ENCODE measurements at regions not wholly inside any gene's neighbourhood (a gene's known extent, or its start where the extent isn't known, plus 50 kb on each side); places are given as distances from the start of the nearest gene placed in this dataset.

GRCh38 chr10:24783504-24783903 lies 59.8 kb upstream of the ARHGAP21 start:
- no peak for DNase-seq (ENCODE audit: extremely low read depth, low read depth)
- TF ChIP-seq, protein P1, sequence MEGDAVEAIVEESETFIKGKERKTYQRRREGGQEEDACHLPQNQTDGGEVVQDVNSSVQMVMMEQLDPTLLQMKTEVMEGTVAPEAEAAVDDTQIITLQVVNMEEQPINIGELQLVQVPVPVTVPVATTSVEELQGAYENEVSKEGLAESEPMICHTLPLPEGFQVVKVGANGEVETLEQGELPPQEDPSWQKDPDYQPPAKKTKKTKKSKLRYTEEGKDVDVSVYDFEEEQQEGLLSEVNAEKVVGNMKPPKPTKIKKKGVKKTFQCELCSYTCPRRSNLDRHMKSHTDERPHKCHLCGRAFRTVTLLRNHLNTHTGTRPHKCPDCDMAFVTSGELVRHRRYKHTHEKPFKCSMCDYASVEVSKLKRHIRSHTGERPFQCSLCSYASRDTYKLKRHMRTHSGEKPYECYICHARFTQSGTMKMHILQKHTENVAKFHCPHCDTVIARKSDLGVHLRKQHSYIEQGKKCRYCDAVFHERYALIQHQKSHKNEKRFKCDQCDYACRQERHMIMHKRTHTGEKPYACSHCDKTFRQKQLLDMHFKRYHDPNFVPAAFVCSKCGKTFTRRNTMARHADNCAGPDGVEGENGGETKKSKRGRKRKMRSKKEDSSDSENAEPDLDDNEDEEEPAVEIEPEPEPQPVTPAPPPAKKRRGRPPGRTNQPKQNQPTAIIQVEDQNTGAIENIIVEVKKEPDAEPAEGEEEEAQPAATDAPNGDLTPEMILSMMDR (IDR thresholded peaks at IDR 0.05; ENCODE audit: low read depth, low read length), result no peak

DNA sequence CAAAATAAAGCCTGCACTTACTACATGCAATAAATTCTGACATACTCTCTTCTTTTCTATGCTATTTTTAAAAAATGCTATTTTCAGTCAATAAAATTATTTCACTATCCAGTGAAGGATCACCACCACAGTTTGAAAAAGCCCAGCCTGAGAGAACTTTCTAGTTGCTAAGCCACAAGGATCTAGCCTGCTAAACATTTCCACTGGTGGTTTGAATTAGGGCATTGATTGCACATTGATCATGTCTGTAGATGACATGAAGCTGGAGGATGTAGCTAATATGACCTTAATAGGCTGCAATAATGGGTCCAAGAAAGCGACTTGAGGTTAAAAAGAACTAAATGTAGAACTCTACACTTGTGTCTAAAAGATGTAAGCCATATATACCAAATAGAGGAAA lies 56.0 kb upstream of the ARHGAP21 start:
- DNase-seq (ENCODE audit: extremely low read depth, low read depth), result no peak
- TF ChIP-seq, protein P1 (IDR thresholded peaks at IDR 0.05; ENCODE audit: low read depth, low read length), result no peak

- TF ChIP-seq, protein P1 (IDR thresholded peaks at IDR 0.05; ENCODE audit: low read depth, low read length), result no peak
Observed at GRCh38 chr10:24778298-24778697, 54.6 kb upstream of the ARHGAP21 start.

GRCh38 chr10:24777196-24777595 lies 53.5 kb upstream of the ARHGAP21 start:
- TF ChIP-seq, protein P1 (IDR thresholded peaks at IDR 0.05; ENCODE audit: low read depth, low read length), result no peak
- DNase-seq (ENCODE audit: extremely low read depth, low read depth), result peak; percentile 15

More at GRCh38 chr10:24778298-24778697, 54.6 kb upstream of the ARHGAP21 start:
- DNase-seq (ENCODE audit: extremely low read depth, low read depth), result no peak

DNA sequence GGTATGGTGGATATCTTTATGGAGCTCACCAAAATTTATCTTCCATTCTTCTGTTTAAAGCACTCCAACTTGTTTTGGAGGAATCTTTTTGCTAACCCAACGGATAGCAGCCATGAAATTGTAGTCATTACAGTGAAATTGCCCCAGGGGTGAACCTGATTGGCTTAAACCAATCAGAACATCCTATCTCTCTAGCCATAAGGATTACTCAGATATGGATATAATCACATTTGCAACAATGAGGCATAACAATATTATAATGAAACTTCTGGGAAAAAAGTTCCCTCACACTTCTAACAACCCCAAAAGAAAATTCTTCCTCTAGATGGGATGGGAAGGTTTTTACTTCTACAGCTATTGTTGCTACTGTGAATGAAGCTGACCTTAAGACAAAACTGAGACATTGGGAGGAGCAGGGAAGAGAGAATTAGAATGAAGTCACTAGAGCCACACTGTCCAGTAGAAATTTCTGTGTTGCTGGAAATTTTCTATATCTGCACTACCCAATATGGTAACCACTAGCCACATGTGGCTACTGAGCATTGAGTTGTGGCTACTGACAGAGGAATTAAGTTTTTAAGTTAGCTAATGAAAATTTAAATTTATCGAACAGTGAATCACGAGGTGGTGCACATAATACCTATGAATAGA lies 50.4 kb upstream of the ARHGAP21 start:
- no peak for DNase-seq (ENCODE audit: extremely low read depth, low read depth)
- TF ChIP-seq, protein P1 (IDR thresholded peaks at IDR 0.05; ENCODE audit: low read depth, low read length), result no peak
